Brain pericyte (primary cell): ENCODE measurements at regions not wholly inside any gene's neighbourhood (a gene's known extent, or its start where the extent isn't known, plus 50 kb on each side); places are given as distances from the start of the nearest gene placed in this dataset.
"Not testable (repeated sequence)": the region's sequence is repeated elsewhere in the genome, so short reads cannot be mapped to it uniquely, and the experiment has no call there.

Experiments used
- DNase-seq: peaks from one replicate; pipeline ENCODE4 v3.0.0-alpha.2; 2012; ENCODE audit warnings: low read depth, low spot score

GRCh38 chr2:380772-381171, 92.9 kb upstream of the ALKAL2 start:
- no peak for DNase-seq

GRCh38 chr2:380221-380620, 92.3 kb upstream of the ALKAL2 start:
- DNase-seq: no peak

- DNase-seq: no peak
Measured at GRCh38 chr2:379778-380177, 91.9 kb upstream of the ALKAL2 start.

- no peak for DNase-seq
Measured at GRCh38 chr2:378364-378763, 90.5 kb upstream of the ALKAL2 start.

GRCh38 chr2:377414-377813, 89.5 kb upstream of the ALKAL2 start:
- DNase-seq: no peak

GRCh38 chr2:375956-376307, 88.0 kb upstream of the ALKAL2 start:
- no peak for DNase-seq

- DNase-seq: no peak
Measured at GRCh38 chr2:375270-375955, 87.5 kb upstream of the ALKAL2 start.

GRCh38 chr2:368386-368785, 80.5 kb upstream of the ALKAL2 start:
- no peak for DNase-seq

- DNase-seq: no peak
Measured at GRCh38 chr2:367246-367645, 79.4 kb upstream of the ALKAL2 start.

GRCh38 chr2:366706-367105, 78.8 kb upstream of the ALKAL2 start:
- DNase-seq: no peak

- no peak for DNase-seq
Measured at GRCh38 chr2:365367-366275, 77.7 kb upstream of the ALKAL2 start.

GRCh38 chr2:363824-364470, 76.1 kb upstream of the ALKAL2 start:
- no peak for DNase-seq

- DNase-seq: no peak
Measured at GRCh38 chr2:362924-363323, 75.0 kb upstream of the ALKAL2 start.

GRCh38 chr2:360124-360523, 72.2 kb upstream of the ALKAL2 start:
- no peak for DNase-seq

GRCh38 chr2:359047-359446, 71.2 kb upstream of the ALKAL2 start:
- no peak for DNase-seq

GRCh38 chr2:357811-358210, 69.9 kb upstream of the ALKAL2 start:
- DNase-seq: no peak

- not testable (repeated sequence) for DNase-seq
Measured at GRCh38 chr2:356304-356703, 68.4 kb upstream of the ALKAL2 start.

- no peak for DNase-seq
Measured at GRCh38 chr2:355773-356172, 67.9 kb upstream of the ALKAL2 start.

GRCh38 chr2:352696-353095, 64.8 kb upstream of the ALKAL2 start:
- no peak for DNase-seq

GRCh38 chr2:349390-349789, 61.5 kb upstream of the ALKAL2 start:
- DNase-seq: no peak

GRCh38 chr2:348361-348916, 60.5 kb upstream of the ALKAL2 start:
- peak; percentile 75 for DNase-seq

GRCh38 chr2:344811-345210, 56.9 kb upstream of the ALKAL2 start:
- DNase-seq: no peak
